ENCODE measurements at regions not wholly inside any gene's neighbourhood (a gene's known extent, or its start where the extent isn't known, plus 50 kb on each side); places are given as distances from the start of the nearest gene placed in this dataset.
"Not testable (repeated sequence)": the region's sequence is repeated elsewhere in the genome, so short reads cannot be mapped to it uniquely, and the experiment has no call there.

DNA sequence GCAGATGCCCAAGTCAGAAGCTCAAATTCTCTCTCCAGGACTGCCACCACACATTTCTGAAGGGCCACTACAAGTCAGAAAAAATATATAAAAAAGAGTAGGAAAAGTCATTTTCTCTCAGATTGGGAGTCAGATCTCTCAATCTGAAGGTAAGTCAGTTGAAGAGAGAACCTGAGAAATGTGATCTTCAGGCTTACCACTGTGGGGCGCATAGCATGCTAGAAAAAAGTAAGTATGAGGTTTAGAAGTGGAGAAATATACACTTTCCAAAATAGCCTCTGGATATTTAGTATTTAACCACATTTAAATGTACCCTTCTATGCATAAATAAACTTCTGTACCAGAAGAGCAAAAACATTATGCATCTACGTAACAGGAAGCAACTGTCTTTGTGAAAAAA, 800.7 kb upstream of the CTNND2 start:
- no peaks in the 10 kb centered on the region for H3K4me1 Mint-ChIP-seq (ENCODE audit: low read depth)
- H3K27me3 Mint-ChIP-seq (ENCODE audit: low read depth): no peaks in the 10 kb centered on the region
- H3K9me3 Mint-ChIP-seq: peaks cover 21% of the 10 kb centered on the region
- no peak overlapping the region for H3K4me3 Mint-ChIP-seq
- H3K36me3 Mint-ChIP-seq (ENCODE audit: low read depth): no peaks in the 10 kb centered on the region
- no peak overlapping the region for H3K27ac Mint-ChIP-seq

DNA sequence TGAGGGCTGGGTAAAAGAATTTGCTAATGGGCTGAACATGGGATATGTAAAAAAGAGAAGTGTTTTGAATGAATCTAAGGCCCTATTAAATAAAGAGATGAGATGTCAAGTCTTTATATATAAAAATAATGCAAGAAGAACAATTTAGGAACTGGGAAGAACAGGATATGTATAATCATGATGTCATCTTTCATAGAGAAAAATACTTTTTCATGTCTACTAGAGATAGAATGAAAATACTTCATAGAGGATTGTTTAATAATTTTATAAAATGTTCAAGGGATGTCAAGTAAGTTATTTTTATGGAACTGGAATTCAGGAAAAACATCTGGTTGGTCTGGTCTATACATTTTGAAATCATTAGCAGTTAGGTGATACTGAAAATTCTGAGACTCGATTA, 799.0 kb upstream of the CTNND2 start:
- Mint-ChIP-seq H3K27ac (no peak overlapping the region), H3K9me3 (peaks cover 21% of the 10 kb centered on the region), H3K4me3 (no peak overlapping the region), H3K4me1 (ENCODE audit: low read depth) (no peaks in the 10 kb centered on the region), H3K36me3 (ENCODE audit: low read depth) (no peaks in the 10 kb centered on the region), H3K27me3 (ENCODE audit: low read depth) (no peaks in the 10 kb centered on the region)

DNA sequence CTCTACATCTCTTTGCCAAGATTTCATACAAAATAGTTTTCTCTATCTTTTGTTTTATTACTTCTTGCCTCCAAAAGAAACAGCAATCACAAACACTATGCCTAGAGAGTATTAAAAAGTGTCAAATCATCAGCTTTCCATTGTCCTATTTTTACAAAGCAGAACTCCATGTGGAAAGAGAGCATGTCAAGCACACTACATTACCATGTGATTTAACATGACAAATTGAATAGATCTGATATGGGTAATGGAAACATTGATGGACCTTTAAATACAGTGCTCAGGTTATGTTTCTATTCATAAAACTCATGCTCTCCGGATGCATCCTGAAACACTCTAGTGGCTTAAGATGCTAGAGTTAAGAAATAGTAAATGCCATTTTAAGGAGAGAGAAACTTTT, 791.4 kb upstream of the CTNND2 start:
- Mint-ChIP-seq H3K4me1 (ENCODE audit: low read depth) (no peaks in the 10 kb centered on the region), H3K36me3 (ENCODE audit: low read depth) (no peaks in the 10 kb centered on the region), H3K27me3 (ENCODE audit: low read depth) (no peaks in the 10 kb centered on the region), H3K4me3 (no peak overlapping the region), H3K9me3 (peaks cover 18% of the 10 kb centered on the region), H3K27ac (no peak overlapping the region)

DNA sequence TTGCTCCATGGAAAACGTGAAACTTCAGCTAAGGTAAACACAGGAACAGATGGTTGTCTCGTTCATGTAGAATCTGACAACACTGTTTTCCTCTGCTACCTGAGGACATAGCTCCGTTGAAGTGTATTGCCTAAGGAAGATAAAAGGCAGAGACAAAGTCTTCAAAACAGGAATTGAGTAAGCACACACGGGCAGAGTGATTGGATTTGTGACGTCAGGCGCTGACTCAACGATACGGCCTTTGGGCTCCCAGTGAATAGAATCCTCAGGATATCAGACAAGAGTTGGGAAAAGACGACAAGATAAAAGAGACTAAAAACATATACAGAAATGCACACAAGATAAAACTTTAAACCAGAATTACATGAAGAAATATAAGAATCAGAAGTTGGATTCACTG, 787.1 kb upstream of the CTNND2 start:
- Mint-ChIP-seq H3K27ac (no peak overlapping the region), H3K36me3 (ENCODE audit: low read depth) (no peaks in the 10 kb centered on the region), H3K27me3 (ENCODE audit: low read depth) (no peaks in the 10 kb centered on the region), H3K4me3 (no peak overlapping the region), H3K4me1 (ENCODE audit: low read depth) (no peaks in the 10 kb centered on the region), H3K9me3 (peaks cover 27% of the 10 kb centered on the region)

DNA sequence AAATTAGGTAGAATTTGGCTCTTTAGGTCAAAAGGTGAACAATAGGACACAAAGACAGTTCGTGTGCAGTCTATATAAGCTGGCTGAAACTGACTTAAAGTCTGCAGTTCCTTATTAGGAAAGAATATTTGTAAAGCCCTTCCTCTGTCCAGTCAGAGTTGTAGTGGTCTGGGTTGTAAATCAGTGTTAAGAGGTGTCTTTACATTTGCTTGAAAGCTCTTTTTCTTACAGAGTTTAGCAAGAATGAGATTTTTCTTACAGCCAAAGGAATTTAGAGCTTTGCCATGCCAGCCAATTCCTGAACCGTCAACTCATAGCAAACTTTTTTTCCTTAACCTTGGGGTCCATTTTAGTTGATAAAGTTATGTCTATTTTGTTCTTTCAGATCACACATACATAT, 786.1 kb upstream of the CTNND2 start:
- Mint-ChIP-seq H3K9me3 (peaks cover 27% of the 10 kb centered on the region), H3K36me3 (ENCODE audit: low read depth) (no peaks in the 10 kb centered on the region), H3K4me1 (ENCODE audit: low read depth) (no peaks in the 10 kb centered on the region), H3K4me3 (no peak overlapping the region), H3K27me3 (ENCODE audit: low read depth) (no peaks in the 10 kb centered on the region), H3K27ac (no peak overlapping the region)

DNA sequence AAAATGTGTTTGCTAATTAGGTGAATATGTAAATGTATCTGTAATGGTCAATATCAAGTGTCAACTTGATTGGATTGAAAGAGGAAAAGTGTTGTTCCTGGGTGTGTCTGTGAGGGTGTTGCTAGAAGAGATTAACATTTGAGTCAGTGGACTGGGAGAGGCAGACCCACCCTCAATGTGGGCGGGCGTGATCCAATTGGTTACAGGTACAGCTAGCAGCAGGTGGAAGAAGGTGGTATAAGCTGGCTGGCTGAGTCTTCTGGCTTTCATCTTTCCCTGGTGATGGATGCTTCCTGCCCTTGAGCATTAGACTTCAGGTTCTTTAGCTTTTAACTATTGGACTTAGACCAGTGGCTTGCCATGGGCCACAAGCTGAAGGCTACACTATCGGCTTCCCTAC, 779.0 kb upstream of the CTNND2 start:
- no peaks in the 10 kb centered on the region for H3K27me3 Mint-ChIP-seq (ENCODE audit: low read depth)
- no peaks in the 10 kb centered on the region for H3K9me3 Mint-ChIP-seq
- no peaks in the 10 kb centered on the region for H3K4me1 Mint-ChIP-seq (ENCODE audit: low read depth)
- no peak overlapping the region for H3K27ac Mint-ChIP-seq
- H3K4me3 Mint-ChIP-seq: no peak overlapping the region
- H3K36me3 Mint-ChIP-seq (ENCODE audit: low read depth): no peaks in the 10 kb centered on the region

DNA sequence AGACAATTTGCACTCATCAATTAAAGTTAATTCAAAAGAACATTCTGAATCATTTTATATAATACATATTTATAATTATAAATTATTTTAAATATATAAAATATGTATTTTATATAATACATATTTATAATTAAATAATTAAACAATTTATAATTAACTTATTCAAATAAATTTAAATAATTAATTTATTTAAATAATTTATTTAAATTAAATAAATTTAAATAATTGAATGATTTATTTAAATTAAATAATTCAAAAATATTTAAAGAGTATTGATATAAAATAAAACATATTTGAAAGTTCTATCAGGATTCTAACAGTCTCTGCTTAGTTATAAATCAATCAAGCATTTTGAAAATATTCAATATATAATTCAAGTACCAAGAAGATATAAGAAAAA, 775.5 kb upstream of the CTNND2 start:
- Mint-ChIP-seq H3K27ac (no peak overlapping the region), H3K27me3 (ENCODE audit: low read depth) (no peaks in the 10 kb centered on the region), H3K4me3 (no peak overlapping the region), H3K4me1 (ENCODE audit: low read depth) (no peaks in the 10 kb centered on the region), H3K36me3 (ENCODE audit: low read depth) (no peaks in the 10 kb centered on the region), H3K9me3 (peaks cover 7% of the 10 kb centered on the region)

DNA sequence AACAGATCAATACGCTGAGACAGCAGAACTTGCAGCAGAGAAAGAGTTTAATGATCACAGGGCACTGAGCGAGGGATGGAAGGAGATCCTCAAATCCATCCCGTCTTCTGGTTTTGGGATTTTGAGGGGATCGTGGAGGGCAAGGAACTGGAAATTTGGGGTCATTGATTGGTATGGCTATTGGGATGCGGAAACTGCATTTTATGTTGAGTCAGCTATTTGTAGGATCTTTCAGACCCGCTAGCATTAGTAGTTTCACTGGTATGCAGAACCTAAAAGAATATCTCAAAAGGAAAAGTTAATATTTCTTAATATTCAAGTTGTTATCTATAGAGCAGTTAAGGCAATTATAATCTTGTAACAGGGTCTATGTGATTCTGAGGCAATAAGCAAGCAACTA, 771.7 kb upstream of the CTNND2 start:
- H3K4me1 Mint-ChIP-seq (ENCODE audit: low read depth): no peaks in the 10 kb centered on the region
- no peak overlapping the region for H3K4me3 Mint-ChIP-seq
- H3K27ac Mint-ChIP-seq: no peak overlapping the region
- peaks cover 17% of the 10 kb centered on the region for H3K9me3 Mint-ChIP-seq
- H3K27me3 Mint-ChIP-seq (ENCODE audit: low read depth): no peaks in the 10 kb centered on the region
- H3K36me3 Mint-ChIP-seq (ENCODE audit: low read depth): no peaks in the 10 kb centered on the region

DNA sequence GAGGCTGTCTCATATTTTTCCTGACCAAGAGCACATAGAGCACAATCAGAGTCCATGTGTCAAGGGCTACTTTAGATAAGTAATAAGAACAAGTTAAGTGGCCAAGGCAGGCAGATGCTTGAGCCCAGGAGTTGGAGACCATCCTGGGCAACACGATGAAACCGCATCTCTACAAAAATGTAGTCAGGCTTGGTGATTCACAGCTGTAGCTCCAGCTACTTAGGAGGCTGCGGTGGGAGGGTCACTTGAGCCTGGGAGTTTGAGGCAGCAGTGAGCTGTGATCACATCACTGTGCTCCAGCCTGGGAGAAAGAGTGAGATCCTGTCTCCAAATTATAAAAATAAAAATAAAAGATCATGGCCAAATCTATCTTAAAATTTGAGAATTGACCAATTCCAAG, 767.9 kb upstream of the CTNND2 start:
- no peak overlapping the region for H3K27ac Mint-ChIP-seq
- H3K27me3 Mint-ChIP-seq (ENCODE audit: low read depth): no peaks in the 10 kb centered on the region
- H3K36me3 Mint-ChIP-seq (ENCODE audit: low read depth): no peaks in the 10 kb centered on the region
- H3K4me3 Mint-ChIP-seq: no peak overlapping the region
- peaks cover 37% of the 10 kb centered on the region for H3K9me3 Mint-ChIP-seq
- H3K4me1 Mint-ChIP-seq (ENCODE audit: low read depth): no peaks in the 10 kb centered on the region

DNA sequence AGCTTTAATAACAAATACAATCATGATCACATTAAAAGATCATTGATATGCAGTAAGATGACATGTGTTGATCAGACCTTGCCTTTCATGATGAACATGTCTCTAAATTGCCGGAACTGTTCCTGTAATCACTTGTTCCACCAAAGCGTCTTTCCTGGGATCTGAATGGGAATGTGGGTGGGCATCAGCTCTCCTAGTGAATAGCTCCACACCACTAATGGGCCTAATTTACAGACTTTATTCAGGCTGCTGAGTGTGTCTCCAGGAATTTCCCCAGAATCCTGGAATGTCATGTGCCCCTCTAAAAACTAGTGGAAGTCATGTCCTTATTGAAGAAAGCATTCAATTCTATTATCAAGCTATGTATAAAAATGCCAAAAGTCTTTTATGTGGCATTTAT, 765.1 kb upstream of the CTNND2 start:
- Mint-ChIP-seq H3K27ac (no peak overlapping the region), H3K9me3 (peaks cover 62% of the 10 kb centered on the region), H3K27me3 (ENCODE audit: low read depth) (no peaks in the 10 kb centered on the region), H3K36me3 (ENCODE audit: low read depth) (no peaks in the 10 kb centered on the region), H3K4me3 (no peak overlapping the region), H3K4me1 (ENCODE audit: low read depth) (no peaks in the 10 kb centered on the region)

DNA sequence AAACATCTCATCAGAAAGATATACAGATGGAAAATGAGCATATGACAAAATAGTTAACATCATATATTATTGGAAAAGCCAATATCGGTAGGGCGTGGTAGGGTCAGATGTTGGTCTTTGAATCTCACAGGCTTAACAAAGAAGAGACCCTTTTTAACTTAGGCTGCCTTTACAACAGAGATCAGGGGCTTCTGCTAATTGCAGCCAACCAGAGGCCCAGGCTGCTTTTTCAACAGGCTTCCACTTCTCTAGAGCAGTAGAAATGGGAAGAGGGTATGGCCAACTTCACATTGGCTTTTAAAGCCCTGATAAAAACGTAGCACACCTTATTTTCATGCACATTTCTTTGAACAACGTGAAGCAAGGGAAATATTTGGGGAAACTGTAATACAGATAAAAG, 764.3 kb upstream of the CTNND2 start:
- no peaks in the 10 kb centered on the region for H3K4me1 Mint-ChIP-seq (ENCODE audit: low read depth)
- H3K4me3 Mint-ChIP-seq: no peak overlapping the region
- no peaks in the 10 kb centered on the region for H3K36me3 Mint-ChIP-seq (ENCODE audit: low read depth)
- H3K27ac Mint-ChIP-seq: no peak overlapping the region
- no peaks in the 10 kb centered on the region for H3K27me3 Mint-ChIP-seq (ENCODE audit: low read depth)
- peaks cover 67% of the 10 kb centered on the region for H3K9me3 Mint-ChIP-seq

DNA sequence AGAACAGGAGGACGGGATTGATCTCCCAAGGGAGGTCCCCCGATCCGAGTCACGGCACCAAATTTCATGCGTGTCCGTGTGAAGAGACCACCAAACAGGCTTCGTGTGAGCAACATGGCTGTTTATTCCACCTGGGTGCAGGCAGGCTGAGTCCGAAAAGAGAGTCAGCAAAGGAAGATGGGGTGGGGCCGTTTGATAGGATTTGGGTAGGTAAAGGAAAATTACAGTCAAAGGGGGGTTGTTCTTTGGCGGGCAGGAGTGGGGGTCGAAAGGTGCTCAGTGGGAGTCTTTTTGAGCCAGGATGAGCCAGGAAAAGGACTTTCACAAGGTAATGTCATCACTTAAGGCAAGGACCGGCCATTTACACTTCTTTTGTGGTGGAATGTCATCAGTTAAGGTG, 763.6 kb upstream of the CTNND2 start:
- H3K36me3 Mint-ChIP-seq (ENCODE audit: low read depth); H3K27me3 Mint-ChIP-seq (ENCODE audit: low read depth); H3K4me1 Mint-ChIP-seq (ENCODE audit: low read depth); H3K4me3 Mint-ChIP-seq; H3K27ac Mint-ChIP-seq: not testable (repeated sequence)
- H3K9me3 Mint-ChIP-seq: peaks cover 71% of the 10 kb centered on the region

DNA sequence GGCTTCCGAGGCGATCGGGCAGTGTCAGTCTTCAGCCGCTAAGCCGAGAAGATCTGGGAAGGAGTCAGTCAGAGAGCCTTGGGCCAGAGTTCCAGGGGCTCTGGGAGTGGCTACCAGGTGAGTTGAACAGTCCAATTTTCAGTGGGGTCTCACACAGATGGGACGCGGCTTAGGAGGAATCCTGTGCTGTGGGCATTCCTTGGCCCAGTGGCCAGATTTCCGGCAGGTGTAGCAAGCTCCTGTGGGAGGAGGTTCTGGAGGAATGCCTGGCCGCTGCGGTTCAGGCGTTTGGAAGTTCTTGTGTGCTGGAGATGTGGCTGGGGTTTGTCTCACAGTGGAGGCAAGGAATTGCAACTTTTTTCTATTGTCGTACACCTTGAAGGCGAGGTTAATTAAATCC, 761.5 kb upstream of the CTNND2 start:
- H3K4me3 Mint-ChIP-seq; H3K4me1 Mint-ChIP-seq (ENCODE audit: low read depth); H3K27ac Mint-ChIP-seq; H3K27me3 Mint-ChIP-seq (ENCODE audit: low read depth); H3K36me3 Mint-ChIP-seq (ENCODE audit: low read depth): not testable (repeated sequence)
- H3K9me3 Mint-ChIP-seq: peaks cover 69% of the 10 kb centered on the region

DNA sequence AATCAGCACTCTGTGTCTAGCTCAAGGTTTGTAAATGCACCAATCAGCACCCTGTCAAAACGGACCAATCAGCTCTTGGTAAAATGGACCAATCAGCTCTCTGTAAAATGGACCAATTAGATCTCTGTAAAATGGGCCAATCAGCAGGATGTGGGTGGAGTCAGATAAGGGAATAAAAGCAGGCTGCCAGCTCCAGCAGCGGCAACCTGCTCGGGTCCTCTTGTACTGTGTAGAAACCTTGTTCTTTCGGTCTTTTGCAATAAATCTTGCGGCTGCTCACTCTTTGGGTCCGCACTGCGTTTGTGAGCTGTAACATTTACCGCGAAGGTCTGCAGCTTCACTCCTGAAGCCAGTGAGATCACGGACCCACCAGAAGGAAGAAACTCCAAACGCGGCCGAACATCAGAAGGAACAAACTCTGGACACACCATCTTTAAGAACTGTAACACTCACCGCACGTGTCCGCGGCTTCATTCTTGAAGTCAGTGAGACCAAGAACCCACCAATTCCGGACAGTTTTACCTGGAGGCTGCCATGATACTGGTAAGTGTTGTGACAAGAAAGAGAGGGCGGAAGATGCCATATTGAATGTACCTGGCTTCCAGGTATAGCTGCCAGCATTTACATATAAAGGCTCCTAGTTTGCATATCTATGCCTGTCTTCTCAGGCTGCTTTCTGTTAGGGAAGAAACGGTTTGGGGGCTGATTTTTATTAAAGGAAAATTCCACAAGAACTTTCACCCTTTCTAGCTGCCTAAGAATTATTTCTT, 758.5 kb upstream of the CTNND2 start:
- Mint-ChIP-seq H3K36me3 (ENCODE audit: low read depth) (no peaks in the 10 kb centered on the region), H3K9me3 (peaks cover 72% of the 10 kb centered on the region)

DNA sequence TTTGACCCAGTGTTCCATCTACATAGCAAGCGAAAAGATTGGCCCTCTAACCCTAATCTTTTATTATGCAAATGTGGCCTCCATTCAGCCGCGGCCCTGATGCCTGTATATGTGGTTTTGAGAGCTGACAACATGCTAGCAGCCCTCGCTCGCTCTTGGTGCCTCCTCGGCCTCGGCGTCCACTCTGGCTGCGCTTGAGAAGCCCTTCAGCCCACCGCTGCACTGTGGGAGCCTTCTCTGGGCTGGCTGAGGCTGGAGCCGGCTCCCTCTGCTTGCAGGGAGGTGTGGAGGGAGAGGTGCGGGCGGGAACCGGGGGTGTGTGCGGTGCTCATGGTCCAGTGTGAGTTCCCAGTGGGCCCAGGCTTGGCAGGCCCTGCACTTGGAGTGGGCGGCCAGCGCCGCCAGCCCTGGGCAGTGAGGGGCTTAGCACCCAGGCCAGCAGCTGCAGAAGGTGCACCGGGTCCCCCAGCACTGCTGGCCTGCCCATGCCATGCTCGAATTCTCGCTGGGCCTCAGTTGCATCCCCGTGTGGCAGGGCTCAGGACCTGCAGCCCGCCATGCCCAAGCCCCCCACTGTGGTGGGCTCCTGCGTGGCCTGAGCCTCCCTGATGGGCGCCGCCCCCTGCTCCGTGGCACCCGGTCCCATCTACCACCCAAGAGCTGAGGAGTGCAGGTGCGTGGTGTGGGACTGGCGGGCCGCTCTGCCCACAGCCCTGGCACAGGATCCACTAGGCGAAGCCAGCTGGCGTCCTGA, 757.5 kb upstream of the CTNND2 start:
- no peaks in the 10 kb centered on the region for H3K4me1 Mint-ChIP-seq (ENCODE audit: low read depth)
- no peak overlapping the region for H3K4me3 Mint-ChIP-seq
- no peak overlapping the region for H3K27ac Mint-ChIP-seq
- no peaks in the 10 kb centered on the region for H3K36me3 Mint-ChIP-seq (ENCODE audit: low read depth)
- peaks cover 66% of the 10 kb centered on the region for H3K9me3 Mint-ChIP-seq
- H3K27me3 Mint-ChIP-seq (ENCODE audit: low read depth): no peaks in the 10 kb centered on the region

More for the DNA sequence above, 758.5 kb upstream of the CTNND2 start:
- Mint-ChIP-seq H3K4me1 (ENCODE audit: low read depth) (no peaks in the 10 kb centered on the region), H3K4me3 (no peak overlapping the region), H3K27ac (no peak overlapping the region), H3K27me3 (ENCODE audit: low read depth) (no peaks in the 10 kb centered on the region)
